Glutamatergic neuron (in vitro differentiated cells): ENCODE measurements at regions not wholly inside any gene's neighbourhood (a gene's known extent, or its start where the extent isn't known, plus 50 kb on each side); places are given as distances from the start of the nearest gene placed in this dataset.

ENCODE experiments used
- DNase-seq: peaks from one replicate; pipeline ENCODE4 v3.0.0; 2022
- H3K27ac Mint-ChIP-seq: one replicate; pipeline ENCODE4 v1.8.0; 2020; ENCODE audit warnings: mild to moderate bottlenecking, mixed read lengths, inconsistent platforms; ENCODE audit not compliant: unreplicated experiment
- H3K27me3 Mint-ChIP-seq: one replicate; pipeline ENCODE4 v1.8.0; 2020; ENCODE audit warnings: mild to moderate bottlenecking, moderate library complexity, mixed read lengths, inconsistent platforms; ENCODE audit not compliant: unreplicated experiment
- H3K36me3 Mint-ChIP-seq: one replicate; pipeline ENCODE4 v1.8.0; 2020; ENCODE audit warnings: mild to moderate bottlenecking, mixed read lengths, inconsistent platforms; ENCODE audit not compliant: unreplicated experiment
- H3K4me1 Mint-ChIP-seq: one replicate; pipeline ENCODE4 v1.8.0; 2020; ENCODE audit warnings: mild to moderate bottlenecking, low read depth, mixed read lengths, inconsistent platforms; ENCODE audit not compliant: unreplicated experiment
- H3K4me3 Mint-ChIP-seq: one replicate; pipeline ENCODE4 v1.8.0; 2020; ENCODE audit warnings: mild to moderate bottlenecking, mixed read lengths, inconsistent platforms; ENCODE audit not compliant: unreplicated experiment
- H3K9me3 Mint-ChIP-seq: one replicate; pipeline ENCODE4 v1.8.0; 2020; ENCODE audit warnings: mild to moderate bottlenecking, moderate library complexity, mixed read lengths, inconsistent platforms; ENCODE audit not compliant: unreplicated experiment
- CTCF ChIP-seq: fragments of 200-600 bp; sonication (generic); IDR thresholded peaks from one replicate; pipeline ENCODE4 v1.5.0; 2021; ENCODE audit not compliant: partially characterized antibody, unreplicated experiment

- no peak overlapping the region for H3K27ac Mint-ChIP-seq
- DNase-seq: no peak
- no peaks in the 10 kb centered on the region for H3K9me3 Mint-ChIP-seq
- no peak for TF ChIP-seq CTCF
- peaks cover 29% of the 10 kb centered on the region for H3K4me1 Mint-ChIP-seq
- no peaks in the 10 kb centered on the region for H3K36me3 Mint-ChIP-seq
- H3K27me3 Mint-ChIP-seq: peaks cover 2% of the 10 kb centered on the region
- H3K4me3 Mint-ChIP-seq: no peak overlapping the region
Measured at GRCh38 chr2:145064511-145064910, 544.6 kb upstream of the ZEB2 start.

GRCh38 chr2:145060876-145061275, 541.0 kb upstream of the ZEB2 start:
- DNase-seq: no peak
- no peaks in the 10 kb centered on the region for H3K27me3 Mint-ChIP-seq
- no peak overlapping the region for H3K4me3 Mint-ChIP-seq
- no peaks in the 10 kb centered on the region for H3K9me3 Mint-ChIP-seq
- peaks cover 7% of the 10 kb centered on the region for H3K4me1 Mint-ChIP-seq
- H3K27ac Mint-ChIP-seq: no peak overlapping the region
- no peaks in the 10 kb centered on the region for H3K36me3 Mint-ChIP-seq
- no peak for TF ChIP-seq CTCF

GRCh38 chr2:145059914-145060313, 540.0 kb upstream of the ZEB2 start:
- H3K27me3 Mint-ChIP-seq: no peaks in the 10 kb centered on the region
- DNase-seq: no peak
- no peaks in the 10 kb centered on the region for H3K36me3 Mint-ChIP-seq
- no peak overlapping the region for H3K4me3 Mint-ChIP-seq
- TF ChIP-seq CTCF: no peak
- H3K9me3 Mint-ChIP-seq: no peaks in the 10 kb centered on the region
- H3K4me1 Mint-ChIP-seq: peaks cover 2% of the 10 kb centered on the region
- H3K27ac Mint-ChIP-seq: no peak overlapping the region

- no peak overlapping the region for H3K27ac Mint-ChIP-seq
- H3K4me3 Mint-ChIP-seq: no peak overlapping the region
- no peak for DNase-seq
- H3K27me3 Mint-ChIP-seq: no peaks in the 10 kb centered on the region
- no peaks in the 10 kb centered on the region for H3K4me1 Mint-ChIP-seq
- no peak for TF ChIP-seq CTCF
- no peaks in the 10 kb centered on the region for H3K36me3 Mint-ChIP-seq
- no peaks in the 10 kb centered on the region for H3K9me3 Mint-ChIP-seq
Measured at GRCh38 chr2:145059343-145059742, 539.4 kb upstream of the ZEB2 start.

- no peaks in the 10 kb centered on the region for H3K9me3 Mint-ChIP-seq
- no peak for TF ChIP-seq CTCF
- no peak for DNase-seq
- H3K36me3 Mint-ChIP-seq: no peaks in the 10 kb centered on the region
- H3K4me1 Mint-ChIP-seq: no peaks in the 10 kb centered on the region
- H3K4me3 Mint-ChIP-seq: no peak overlapping the region
- no peaks in the 10 kb centered on the region for H3K27me3 Mint-ChIP-seq
- H3K27ac Mint-ChIP-seq: peak overlapping the region; percentile 63
Measured at GRCh38 chr2:145058457-145058856, 538.5 kb upstream of the ZEB2 start.
